RKO (cell line): ENCODE measurements at regions not wholly inside any gene's neighbourhood (a gene's known extent, or its start where the extent isn't known, plus 50 kb on each side); places are given as distances from the start of the nearest gene placed in this dataset.

Source experiments
- DNase-seq: peaks from one replicate; pipeline ENCODE4 v3.0.0-alpha.2; 2016; ENCODE audit warnings: low spot score

DNA sequence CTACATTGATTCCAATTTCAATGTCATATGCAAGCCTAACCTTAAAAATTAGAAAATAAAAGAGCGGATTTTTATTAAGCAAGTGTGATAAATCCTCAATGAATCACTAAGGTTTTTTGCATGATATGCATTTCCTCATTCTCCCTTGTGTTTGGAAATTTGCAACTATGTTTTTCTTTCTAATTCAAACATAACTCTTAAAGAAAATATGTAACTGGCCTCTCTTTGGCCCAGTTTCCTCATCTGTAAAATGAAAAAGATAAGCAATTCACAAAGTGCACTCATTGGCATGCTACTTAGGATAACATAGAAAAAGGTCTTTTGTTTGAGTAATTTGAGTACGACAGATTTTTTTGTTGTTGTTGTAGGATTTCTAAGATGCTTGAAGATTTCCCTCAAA is 295.5 kb downstream of the CDH11 start:
- DNase-seq = no peak

GRCh38 chr16:64823481-64824075 is 298.3 kb downstream of the CDH11 start:
- DNase-seq = no peak

- DNase-seq = no peak
These were observed 311.8 kb downstream of the CDH11 start for GRCh38 chr16:64809876-64810629.

GRCh38 chr16:64808474-64808873 is 313.4 kb downstream of the CDH11 start:
- no peak for DNase-seq

DNA sequence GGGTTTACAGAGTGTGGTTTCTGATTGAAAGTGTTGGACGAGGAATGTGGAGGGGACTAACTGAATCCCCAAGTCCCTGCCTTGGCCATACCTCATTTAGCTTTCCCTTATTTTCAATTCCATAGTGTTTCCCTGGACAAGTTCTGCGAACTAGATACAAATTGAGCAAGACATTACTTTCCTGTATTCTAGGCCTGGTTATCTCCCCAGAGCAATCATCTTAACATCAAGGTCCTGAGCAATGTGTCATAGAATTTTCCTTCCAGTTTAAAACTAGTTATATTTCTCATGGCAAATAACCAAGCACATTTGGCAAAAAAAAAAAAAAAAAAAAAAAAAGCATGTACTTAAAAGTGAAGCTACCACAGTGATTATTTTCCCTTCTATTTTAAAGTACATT is 330.1 kb downstream of the CDH11 start:
- DNase-seq = no peak

GRCh38 chr16:64784635-64785034 is 337.2 kb downstream of the CDH11 start:
- no peak for DNase-seq

DNA sequence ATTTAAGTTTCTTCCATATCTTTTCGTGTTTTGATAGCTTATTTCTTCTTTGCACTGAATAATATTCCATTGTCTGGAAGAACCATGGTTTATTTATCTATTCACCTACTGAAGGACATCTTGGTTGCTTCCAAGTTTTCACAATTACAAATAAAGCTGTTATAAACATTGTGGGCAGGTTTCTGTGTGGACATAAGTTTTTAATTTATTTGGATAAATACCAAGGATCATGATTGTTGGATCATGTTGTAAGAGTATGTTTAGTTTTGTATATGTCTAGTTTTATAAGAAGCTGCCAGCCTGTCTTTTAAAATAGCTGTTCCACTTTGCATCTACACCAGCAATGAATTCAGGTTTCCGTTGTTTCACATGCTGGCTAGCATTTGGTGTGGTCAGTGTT is 339.4 kb downstream of the CDH11 start:
- DNase-seq = no peak

- no peak for DNase-seq
These were observed 341.4 kb downstream of the CDH11 start for GRCh38 chr16:64780445-64780844.

DNA sequence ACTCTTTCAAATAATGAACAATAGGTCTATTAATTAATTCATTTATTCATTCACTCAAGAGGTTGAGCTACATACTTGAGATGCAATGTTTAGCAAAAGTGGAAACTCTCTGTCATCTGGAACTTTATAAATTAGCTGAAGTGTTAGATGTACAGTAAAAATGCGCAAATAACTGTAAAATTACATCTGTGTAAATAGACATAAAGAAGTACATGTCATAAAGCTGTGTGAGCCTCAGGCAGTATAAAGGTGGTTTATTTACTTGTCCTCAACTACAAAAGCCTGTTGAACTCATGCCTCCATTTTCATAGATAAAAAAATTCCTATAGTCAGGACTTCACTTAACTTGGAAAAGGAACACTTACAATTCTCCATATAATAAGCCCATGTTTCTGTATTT is 343.1 kb downstream of the CDH11 start:
- no peak for DNase-seq

- DNase-seq = no peak
These were observed 348.2 kb downstream of the CDH11 start for GRCh38 chr16:64773638-64774037.

- DNase-seq = no peak
These were observed 348.7 kb downstream of the CDH11 start for GRCh38 chr16:64773184-64773583.

- DNase-seq = no peak
These were observed 350.6 kb downstream of the CDH11 start for GRCh38 chr16:64771273-64771672.

DNA sequence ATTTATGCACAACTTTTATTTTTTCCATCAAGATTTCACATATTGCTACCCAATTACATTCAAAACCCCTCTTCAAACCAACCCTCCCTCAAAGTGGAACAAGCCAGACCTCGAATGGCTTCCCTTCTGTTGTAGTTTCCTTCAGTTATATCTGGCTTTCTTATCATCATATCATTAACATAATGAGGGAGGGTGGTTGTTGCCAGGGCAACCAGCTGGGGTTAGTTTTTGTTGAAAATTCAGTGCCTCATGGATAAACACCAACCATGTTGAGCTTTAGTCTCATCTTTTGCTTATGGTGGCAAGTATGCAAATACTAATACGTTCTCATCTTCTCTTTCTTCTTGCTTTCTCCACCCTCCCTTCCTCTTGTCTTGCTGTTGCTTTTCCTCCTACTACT is 359.7 kb downstream of the CDH11 start:
- no peak for DNase-seq

DNA sequence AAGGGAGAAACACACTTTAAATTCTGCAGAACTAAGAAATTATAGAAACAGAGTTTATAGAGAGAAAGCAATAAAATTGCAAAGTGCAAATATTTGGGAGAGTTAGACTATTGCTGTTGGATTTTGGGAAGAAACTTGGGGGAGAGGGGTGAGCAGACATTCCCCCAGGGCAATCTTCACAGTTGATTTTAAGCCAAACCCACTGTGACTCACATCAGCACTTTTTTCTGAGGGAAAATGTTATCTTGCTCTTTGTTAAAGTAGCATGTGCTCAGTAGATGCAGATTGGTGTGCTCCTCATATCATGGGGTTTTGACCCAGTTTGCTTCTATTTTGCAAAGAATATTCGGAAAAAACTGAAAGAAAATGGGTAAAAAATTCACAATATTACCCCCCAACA is 367.6 kb downstream of the CDH11 start:
- DNase-seq = no peak

GRCh38 chr16:64751906-64752305 is 370.0 kb downstream of the CDH11 start:
- DNase-seq = no peak

DNA sequence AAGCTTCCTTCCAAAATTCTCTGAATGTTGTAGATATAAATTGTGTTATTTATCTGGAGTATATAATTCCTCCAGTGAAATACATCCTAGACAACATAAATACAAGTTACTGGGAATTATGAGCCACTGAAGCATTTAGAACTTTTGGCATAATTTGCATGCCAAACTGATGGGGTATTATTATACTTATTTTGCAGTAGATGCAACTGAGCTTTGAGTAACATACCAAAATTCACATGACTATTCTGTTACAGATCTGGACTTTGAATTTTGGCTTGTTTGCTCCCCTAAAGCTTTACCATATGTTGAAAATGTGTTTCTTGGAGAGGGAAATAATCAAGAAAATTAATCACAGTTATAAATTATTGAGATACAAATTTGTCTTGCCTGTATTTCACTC is 372.5 kb downstream of the CDH11 start:
- DNase-seq = no peak

DNA sequence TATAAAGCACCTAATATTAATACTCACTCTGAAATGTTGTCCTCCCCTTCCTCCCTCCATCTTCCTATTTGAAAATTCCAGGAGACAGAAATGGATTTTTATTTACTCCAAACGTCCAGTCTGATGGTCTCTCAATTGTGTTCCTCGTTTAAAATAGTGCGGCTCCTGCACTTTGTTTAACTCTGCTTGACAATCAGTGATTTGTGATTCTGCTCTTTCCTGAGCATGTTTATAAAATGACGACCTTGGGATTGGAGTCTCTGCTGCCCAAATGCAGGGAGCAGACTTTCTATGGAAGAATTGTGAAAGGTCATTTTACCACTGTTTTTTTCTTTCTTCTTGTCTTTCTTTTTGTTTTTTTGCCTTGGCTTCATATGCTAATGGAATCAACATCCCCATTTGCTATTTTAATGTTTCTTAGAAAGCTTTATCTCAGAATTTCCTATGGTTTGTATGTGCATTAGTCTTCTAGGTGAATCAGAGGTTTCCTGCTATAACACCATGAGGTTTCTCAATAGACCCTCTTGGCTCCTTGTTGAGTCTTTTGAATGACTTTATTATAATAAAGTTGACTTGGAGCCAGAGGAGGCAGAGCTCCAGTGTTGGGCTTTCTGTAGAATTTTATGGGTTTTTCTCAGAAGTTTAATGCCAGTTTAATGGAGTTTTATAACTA is 376.5 kb downstream of the CDH11 start:
- DNase-seq = no peak

GRCh38 chr16:64742455-64743223 is 379.2 kb downstream of the CDH11 start:
- no peak for DNase-seq

DNA sequence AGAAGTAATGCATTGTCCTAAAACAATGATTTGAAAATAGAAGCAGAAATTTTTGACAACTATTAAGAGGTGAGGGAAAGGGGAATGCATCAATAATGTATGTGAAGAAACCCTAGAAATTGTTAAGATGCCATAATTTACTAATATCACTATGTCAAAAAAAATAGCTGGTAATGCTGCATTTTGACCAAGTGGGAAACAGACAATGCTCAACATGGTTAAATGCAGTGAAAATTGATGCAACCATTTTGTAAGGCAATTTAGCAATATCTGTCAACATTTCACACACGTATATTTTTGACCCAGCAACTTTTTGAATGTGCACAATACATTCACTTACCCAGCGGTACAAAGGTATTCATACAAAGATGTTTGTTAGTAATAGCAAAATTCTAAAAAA is 381.6 kb downstream of the CDH11 start:
- no peak for DNase-seq

GRCh38 chr16:64738321-64738960 is 383.4 kb downstream of the CDH11 start:
- no peak for DNase-seq

GRCh38 chr16:64736857-64737256 is 385.0 kb downstream of the CDH11 start:
- no peak for DNase-seq

DNA sequence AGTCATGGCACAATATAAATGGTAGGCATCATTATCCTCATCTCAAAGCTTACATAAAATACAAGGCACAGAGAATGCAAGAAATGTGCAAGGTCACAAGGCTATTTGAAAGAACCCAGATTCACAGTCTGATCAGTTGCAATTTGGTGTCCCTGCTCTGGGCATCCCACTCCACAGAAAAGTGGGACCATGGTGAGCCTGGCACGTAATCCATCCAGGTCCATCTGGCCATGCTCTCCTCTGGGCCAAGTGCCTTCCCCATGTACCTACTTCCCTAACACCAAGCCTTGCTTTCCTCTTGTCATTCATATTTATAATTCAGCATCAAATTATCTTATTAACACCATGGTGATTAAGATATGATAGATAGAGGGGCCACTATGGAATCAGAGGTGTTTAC is 390.0 kb downstream of the CDH11 start:
- DNase-seq = no peak
